GM12892 (cell line): ENCODE measurements at regions not wholly inside any gene's neighbourhood (a gene's known extent, or its start where the extent isn't known, plus 50 kb on each side); places are given as distances from the start of the nearest gene placed in this dataset.
"Not testable (repeated sequence)": the region's sequence is repeated elsewhere in the genome, so short reads cannot be mapped to it uniquely, and the experiment has no call there.

ENCODE experiments used
- DNase-seq: peaks from one replicate; pipeline ENCODE4 v3.0.0; 2011; ENCODE audit not compliant: insufficient read length
- FAIRE-seq: peaks from 2 replicates; lab custom pipeline; 2011; peaks lifted over from hg19 to GRCh38; lab: Jason Lieb, UNC
- POLR2A ChIP-seq: IDR thresholded peaks from 2 replicates; pipeline ENCODE4 v1.6.1; 2011; ENCODE audit warnings: low read depth, low read length, control low read depth
- POLR2AphosphoS5 ChIP-seq: IDR thresholded peaks from 2 replicates; pipeline ENCODE4 v1.6.1; 2011; ENCODE audit warnings: low read depth, low read length, control low read depth
- TAF1 ChIP-seq: IDR thresholded peaks from 2 replicates; pipeline ENCODE4 v1.6.1; 2011; ENCODE audit warnings: low read depth, mild to moderate bottlenecking, control low read depth, low read length, borderline replicate concordance

DNA sequence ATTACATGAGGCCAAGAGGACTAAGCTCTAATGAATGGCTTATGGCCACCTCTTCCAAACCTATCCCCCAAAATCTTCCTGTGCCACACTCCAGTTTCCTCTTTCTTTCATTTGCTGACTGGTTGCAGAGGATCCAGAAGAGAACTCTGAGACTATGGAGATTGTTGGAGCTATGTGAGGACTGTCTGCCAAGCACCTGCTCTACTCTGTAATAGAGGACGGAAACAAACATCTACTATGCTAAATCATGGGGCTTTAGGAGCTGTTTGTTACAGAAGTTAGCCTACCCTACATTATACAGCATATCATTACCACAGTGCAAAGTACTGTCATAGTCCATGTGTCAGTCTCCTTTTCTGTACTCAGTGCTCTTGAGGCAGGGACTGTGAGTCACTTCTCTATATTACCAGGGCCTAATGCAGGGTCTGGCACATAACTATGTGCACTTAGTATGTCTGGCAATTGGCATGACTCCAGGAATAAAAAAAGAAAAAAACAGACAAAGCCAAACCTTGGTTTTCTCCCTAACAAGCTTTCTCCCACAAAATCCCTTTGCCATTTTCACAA is 95.1 kb downstream of the RPAP3 start:
- TF ChIP-seq TAF1 (no peak), POLR2AphosphoS5 (no peak), POLR2A (no peak)
- FAIRE-seq (no peak), DNase-seq (no peak)

DNA sequence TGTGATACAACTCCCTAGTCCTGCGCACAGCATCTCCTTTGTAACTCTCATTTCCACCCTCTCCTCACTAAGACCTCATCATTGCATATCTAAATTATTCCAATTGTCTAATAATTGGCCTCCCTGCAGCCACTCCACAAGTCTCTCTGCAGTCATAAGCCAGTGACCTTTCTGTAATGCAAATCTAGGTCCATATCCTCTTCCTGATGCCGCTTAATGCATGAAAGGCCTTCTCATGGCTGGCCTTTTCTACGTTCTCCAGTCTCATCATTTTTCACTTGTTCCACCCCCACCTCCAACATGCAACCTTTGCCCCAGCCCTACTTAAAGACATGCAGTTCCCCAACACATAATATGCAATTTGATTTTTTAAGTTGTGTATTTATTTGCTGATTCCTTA is 96.0 kb downstream of the RPAP3 start:
- FAIRE-seq (no peak), DNase-seq (no peak)
- TF ChIP-seq POLR2AphosphoS5 (no peak), TAF1 (no peak), POLR2A (no peak)

DNA sequence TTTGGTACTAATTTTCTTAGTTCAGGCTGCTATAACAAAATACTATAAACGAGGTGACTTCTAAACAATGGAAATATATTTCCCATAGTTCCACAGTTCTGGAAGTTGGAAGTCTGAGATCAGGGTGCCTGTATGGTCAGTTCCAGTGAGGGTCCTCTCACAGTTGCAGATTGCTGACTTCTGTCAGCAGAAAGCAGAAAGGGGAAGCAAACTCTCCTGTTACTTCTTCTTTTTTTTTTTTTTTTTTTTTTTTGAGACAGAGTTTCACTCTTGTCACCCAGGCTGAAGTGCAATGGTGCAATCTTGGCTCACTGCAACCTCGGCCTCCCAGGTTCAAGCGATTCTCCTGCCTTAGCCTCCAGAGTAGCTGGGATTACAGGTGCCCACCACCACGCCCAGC is 97.2 kb downstream of the RPAP3 start:
- not testable (repeated sequence) for FAIRE-seq, DNase-seq

DNA sequence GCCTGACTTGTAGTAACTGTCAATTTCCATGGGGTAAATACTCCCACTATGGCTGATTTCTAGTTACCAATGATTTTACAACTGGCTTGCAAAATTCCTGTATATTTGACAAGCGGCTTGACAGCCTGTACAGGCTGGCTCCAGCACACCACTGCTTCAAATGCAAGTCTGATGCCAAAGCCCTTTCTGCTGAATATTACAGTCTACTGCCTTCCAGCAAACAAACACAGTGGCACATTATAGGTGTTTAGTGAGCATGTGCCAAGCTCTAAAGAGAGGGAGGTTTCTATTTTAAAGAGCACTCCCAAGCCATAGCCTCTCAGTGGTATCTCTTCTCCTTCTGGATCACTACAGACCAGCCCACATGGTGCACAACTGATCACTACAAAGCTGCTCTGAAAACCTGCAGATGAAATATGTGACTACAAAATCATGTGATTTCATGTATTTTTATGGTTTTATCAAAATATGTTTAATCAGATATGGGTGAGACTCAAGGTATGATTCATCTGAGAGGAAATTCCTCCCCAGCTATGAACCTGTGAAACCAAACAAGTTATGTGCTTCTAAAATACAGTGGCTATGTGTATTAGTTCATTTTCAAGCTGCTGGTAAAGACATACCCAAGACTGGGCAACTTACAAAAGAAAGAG is 101.5 kb downstream of the RPAP3 start:
- FAIRE-seq, result no peak
- no peak for DNase-seq
- TF ChIP-seq POLR2AphosphoS5 (no peak), TAF1 (no peak), POLR2A (no peak)

DNA sequence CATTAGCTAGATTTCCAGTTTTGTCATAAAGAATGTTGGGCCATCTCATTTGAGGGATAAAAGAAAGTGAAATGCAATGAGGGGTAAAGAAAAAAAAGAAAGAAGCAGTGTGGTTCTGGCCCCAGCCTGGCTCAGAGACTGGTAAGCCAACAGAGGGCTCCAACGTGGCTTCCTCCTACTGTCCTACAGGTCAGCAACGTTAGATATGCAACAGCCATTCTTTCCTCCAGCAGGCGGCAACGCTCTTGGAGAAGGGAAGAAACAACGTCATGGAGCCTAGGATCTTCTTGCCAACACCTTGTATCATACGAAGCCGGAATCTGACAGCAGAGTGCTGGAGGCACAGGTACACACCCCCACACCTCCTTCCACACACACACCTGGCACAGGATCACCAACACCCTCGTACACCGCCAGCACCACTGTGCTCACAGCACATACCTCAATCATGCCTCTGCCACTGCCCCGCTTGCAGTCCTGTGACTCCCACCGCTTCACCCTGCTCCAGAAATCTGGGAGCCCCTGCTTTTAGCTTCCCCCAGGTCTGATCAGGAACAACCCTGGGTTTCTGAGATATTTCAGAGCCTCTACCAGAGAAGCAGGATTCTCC is 102.8 kb downstream of the RPAP3 start:
- DNase-seq, result no peak
- no peak for FAIRE-seq
- TF ChIP-seq POLR2A (no peak), TAF1 (no peak), POLR2AphosphoS5 (no peak)

DNA sequence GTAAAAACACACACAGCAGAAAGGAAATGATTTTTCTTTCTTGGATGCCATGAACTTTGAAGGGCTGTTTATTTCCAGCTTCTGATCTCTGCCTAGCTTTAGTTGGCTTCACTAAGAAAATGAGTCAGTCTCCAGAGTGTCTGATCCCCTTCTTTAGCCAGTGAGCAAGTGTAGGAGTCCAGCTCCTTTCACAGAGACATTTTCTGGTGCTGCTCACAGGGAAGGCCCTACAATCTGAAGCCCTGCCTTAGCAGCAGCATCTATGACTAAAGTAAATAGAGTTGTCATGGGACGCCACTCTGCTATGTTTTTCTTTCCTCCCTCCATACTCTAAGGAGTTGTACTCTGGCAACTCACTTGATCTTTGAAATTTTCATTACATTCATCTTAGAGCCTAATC is 103.5 kb downstream of the RPAP3 start:
- no peak for TF ChIP-seq POLR2AphosphoS5
- no peak for TF ChIP-seq POLR2A
- DNase-seq (no peak), FAIRE-seq (no peak)

DNA sequence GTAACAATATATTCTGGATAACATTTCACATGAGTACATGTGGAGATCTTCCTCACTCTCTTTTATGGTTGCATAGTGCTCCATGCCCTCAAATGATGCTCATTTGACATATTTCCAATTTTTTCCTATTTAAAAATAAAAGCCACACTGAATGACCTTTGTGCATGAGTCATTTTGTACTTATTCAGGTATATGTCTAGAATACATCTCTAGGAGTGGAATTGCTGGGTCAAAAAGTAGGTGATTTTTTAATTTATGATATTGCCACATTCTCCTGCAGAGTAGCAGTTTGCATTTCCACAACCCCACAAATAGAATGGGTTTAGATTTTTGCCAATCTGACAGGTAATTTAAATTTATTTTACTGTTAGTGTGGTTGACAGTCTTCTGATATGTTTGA is 104.8 kb downstream of the RPAP3 start:
- FAIRE-seq (no peak), DNase-seq (no peak)
- TF ChIP-seq POLR2AphosphoS5 (no peak), POLR2A (no peak), TAF1 (no peak)

DNA sequence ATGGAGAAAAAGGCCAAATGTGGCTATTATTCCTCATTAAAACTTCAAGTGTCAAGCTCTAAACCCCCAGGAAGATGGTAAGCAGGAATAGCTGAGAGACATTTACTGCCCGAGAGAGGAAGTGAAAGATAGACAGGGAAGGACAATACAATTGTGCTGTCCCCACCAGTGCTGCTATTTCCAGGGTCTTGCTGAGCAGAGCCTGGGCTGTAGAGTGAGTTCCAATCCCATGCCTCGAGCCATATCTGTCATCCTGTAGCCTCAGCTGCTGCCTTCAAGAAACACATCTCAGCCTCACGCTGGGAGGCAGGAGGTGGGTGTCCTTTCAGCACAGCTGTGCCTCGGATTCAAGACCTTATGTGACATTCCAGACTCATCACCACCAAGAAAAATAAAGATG is 114.0 kb downstream of the RPAP3 start:
- DNase-seq (no peak), FAIRE-seq (no peak)
- TF ChIP-seq POLR2A (no peak), TAF1 (no peak), POLR2AphosphoS5 (no peak)

DNA sequence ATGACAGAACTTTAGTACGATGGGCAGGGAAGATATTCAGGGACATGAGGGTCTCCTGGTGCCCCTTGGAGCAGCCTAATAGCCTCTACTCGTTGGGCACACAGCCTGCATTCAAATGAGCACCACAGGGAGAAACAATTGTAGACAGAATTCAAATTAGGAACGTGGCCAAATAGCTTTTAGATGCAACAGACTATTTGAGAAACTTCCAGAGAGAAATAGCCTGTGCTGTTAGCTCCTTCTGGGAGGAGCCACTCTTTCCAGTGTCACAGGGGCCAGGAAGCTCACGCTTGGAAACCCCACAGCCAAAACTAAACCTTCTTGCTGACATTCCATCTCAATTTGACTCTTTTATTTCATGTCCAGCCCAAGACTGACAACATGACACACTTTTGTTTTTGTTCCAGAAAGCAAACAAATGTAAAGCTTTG is 114.5 kb downstream of the RPAP3 start:
- no peak for DNase-seq
- FAIRE-seq, result no peak
- TF ChIP-seq POLR2AphosphoS5 (no peak), POLR2A (no peak), TAF1 (no peak)

DNA sequence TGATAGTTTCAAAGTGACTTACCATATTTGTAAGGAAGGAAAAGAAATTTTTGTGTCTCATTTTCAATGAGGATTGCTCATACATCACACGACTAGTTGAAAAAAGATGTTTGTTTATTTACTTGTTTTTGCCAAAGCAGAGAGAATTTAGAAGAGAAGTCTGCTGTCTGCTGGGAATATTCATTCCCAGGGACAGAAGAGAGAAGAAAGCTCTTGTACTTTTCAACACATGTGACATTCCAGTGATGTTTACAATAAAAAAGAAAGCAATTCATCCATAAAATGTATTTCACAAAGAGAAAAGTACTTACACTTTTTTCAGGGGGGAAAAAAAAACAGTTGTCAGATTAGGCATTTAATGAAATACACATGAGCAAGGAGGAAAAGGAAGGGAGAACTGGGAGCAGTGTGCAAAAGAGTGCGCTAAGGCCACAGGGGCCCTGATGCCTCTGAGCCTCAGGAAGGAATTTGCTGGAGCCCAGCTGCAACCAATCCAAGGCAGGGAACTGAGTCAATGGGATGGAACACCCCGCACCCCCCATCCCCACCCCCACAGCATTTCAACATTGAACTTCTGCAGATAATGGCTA is 115.0 kb downstream of the RPAP3 start:
- TF ChIP-seq TAF1 (no peak), POLR2AphosphoS5 (no peak), POLR2A (no peak)
- DNase-seq (no peak), FAIRE-seq (no peak)

DNA sequence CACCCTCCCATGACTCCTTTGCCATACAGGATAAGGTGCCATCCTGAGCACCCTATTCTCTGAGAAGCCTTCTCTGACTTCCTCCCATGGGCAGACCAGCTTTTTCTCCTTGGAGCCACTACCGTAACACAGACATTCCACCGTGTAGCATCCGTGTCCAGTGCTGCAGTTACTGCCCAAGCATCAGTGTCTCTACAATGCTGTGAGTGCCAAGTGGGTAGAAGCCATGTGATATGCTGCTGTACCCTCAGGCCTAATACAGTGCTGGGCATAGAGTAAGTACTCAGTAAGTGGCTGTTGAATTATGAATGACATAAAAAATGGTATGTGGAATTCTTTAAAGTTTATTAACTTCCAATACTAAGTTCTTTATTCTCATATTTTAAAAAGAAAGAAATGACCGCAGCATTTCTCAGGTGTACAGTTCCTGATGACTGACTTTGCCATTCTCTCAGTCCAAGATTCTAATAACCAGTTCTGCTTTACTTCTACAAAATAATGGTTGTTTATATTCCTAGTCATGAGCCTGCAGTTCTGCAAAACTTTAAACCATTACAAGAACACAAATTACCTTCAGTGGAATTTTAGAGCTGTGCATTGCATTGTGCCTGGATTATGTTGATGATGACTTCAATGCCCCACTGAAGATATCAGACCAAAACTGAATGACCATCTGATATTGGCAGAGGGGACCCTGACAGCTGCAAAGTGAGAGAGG is 118.7 kb downstream of the RPAP3 start:
- FAIRE-seq (no peak), DNase-seq (no peak)
- TF ChIP-seq TAF1, result no peak
- no peak for TF ChIP-seq POLR2A
- TF ChIP-seq POLR2AphosphoS5, result no peak

DNA sequence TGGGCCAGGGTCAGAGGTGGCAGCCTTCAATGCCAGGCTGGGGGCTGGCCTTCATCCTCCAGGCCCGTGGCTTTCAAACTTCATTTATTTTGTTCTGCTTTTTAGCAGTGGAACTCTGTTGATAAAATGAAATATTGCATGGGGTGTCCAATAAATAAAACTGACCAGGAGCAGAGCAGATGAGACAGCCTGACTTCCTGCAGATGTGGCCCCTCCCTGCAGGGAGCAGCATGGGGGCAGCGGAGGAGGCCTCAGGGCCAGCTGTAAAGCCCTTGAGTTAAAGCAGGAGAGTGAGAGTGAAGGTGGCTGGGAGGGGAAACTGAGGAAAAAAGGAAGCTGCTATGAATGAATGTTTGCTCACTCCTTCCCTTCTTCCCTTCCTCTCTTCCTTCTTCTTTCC is 120.3 kb downstream of the RPAP3 start:
- DNase-seq (no peak), FAIRE-seq (no peak)
- TF ChIP-seq POLR2A, result no peak
- TF ChIP-seq TAF1, result no peak
- TF ChIP-seq POLR2AphosphoS5, result no peak

DNA sequence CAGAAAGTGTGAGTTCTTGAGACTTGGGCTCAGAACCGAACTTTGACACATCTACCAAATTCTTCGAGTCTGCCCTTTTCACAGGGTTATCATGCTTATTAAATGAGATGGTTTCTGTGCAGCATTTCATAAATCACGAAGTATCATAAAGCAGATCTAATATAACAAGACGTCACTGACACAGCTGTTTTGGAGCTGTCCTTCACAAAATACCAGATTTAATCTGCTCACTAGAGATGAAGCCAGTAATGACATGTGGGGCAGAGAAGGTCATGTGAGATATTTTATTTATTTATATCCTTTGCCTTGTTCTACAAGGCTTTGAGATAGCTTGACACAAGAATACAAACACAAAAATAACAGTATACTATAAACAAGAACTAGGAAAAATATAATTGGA is 127.0 kb downstream of the RPAP3 start:
- no peak for TF ChIP-seq POLR2AphosphoS5
- TF ChIP-seq POLR2A, result no peak
- no peak for TF ChIP-seq TAF1
- no peak for FAIRE-seq
- no peak for DNase-seq
